ENCODE measurements at regions not wholly inside any gene's neighbourhood (a gene's known extent, or its start where the extent isn't known, plus 50 kb on each side); places are given as distances from the start of the nearest gene placed in this dataset.

GRCh38 chr2:62566847-62567246, 60.9 kb upstream of the TMEM17 start:
- TF ChIP-seq KLF17 (tag by site-specific recombination; IDR thresholded peaks at IDR 0.05): no peak
- no peak for TF ChIP-seq ZNF677 (tag by site-specific recombination; IDR thresholded peaks at IDR 0.05)
- TF ChIP-seq ZNF266 (tag by site-specific recombination; IDR thresholded peaks at IDR 0.05; ENCODE audit: low read depth): no peak
- no peak for TF ChIP-seq ZNF416 (tag by site-specific recombination; IDR thresholded peaks at IDR 0.05)
- TF ChIP-seq IKZF3 (tag by site-specific recombination; IDR thresholded peaks at IDR 0.05): no peak
- TF ChIP-seq ZNF639 (tag by site-specific recombination; IDR thresholded peaks at IDR 0.05): no peak
- TF ChIP-seq ZNF776 (tag by site-specific recombination; IDR thresholded peaks at IDR 0.05; ENCODE audit: borderline replicate concordance): no peak
- Histone ChIP-seq H3K4me3 (ENCODE audit: low read depth, low read length) (no peak overlapping the region), H3K4me1 (ENCODE audit: control insufficient read depth, insufficient read depth, low read length) (peaks cover 7% of the 10 kb centered on the region; the same call in 1 of the 2 replicates), H3K36me3 (ENCODE audit: control insufficient read depth in 2 of 2, insufficient read depth in 1 of 2, low read length in 2 of 2) (no peaks in the 10 kb centered on the region), H3K27ac (ENCODE audit: extremely low read depth, low read depth, low read length) (no peak overlapping the region), H3K9me3 (ENCODE audit: control insufficient read depth, insufficient read depth, low read depth, low read length) (no peaks in the 10 kb centered on the region)
- CTCF ChIA-PET: interaction anchor here (0.9 kb wide), 1 partner anchor 12 kb away, joined by 3 read pairs; no protein-coding TSS in a partner anchor
- POLR2A ChIA-PET: no interaction called here

- CTCF ChIA-PET: interaction anchor here (0.8 kb wide), 1 partner anchor 210 kb away, joined by 4 read pairs; no protein-coding TSS in a partner anchor
- no peaks in the 10 kb centered on the region for H3K36me3 ChIP-seq (ENCODE audit: control insufficient read depth in 2 of 2, insufficient read depth in 1 of 2, low read length in 2 of 2)
- H3K27ac ChIP-seq (ENCODE audit: extremely low read depth, low read depth, low read length): no peak overlapping the region
- H3K4me1 ChIP-seq (ENCODE audit: control insufficient read depth, insufficient read depth, low read length): peaks cover 7% of the 10 kb centered on the region; the same call in 1 of the 2 replicates
- H3K9me3 ChIP-seq (ENCODE audit: control insufficient read depth, insufficient read depth, low read depth, low read length): no peaks in the 10 kb centered on the region
- TF ChIP-seq OSR2 (tag by site-specific recombination; IDR thresholded peaks at IDR 0.05) (no peak), YY2 (tag by site-specific recombination; IDR thresholded peaks at IDR 0.05) (no peak), ZNF777 (tag by site-specific recombination; IDR thresholded peaks at IDR 0.05; ENCODE audit: borderline replicate concordance) (no peak), GLI4 (tag by site-specific recombination; IDR thresholded peaks at IDR 0.05) (no peak), ZNF366 (tag by site-specific recombination; conservative IDR thresholded peaks at IDR 0.05) (no peak), EGR2 (tag by site-specific recombination; IDR thresholded peaks at IDR 0.05; ENCODE audit: low read depth) (no peak), SETDB1 (IDR thresholded peaks at IDR 0.05; ENCODE audit: insufficient read length, low read length) (no peak)
- POLR2A ChIA-PET: no interaction called here
- H3K4me3 ChIP-seq (ENCODE audit: low read depth, low read length): no peak overlapping the region
Measured at GRCh38 chr2:62565309-62565908, 59.4 kb upstream of the TMEM17 start.

GRCh38 chr2:62564380-62565137, 58.6 kb upstream of the TMEM17 start:
- no peaks in the 10 kb centered on the region for H3K9me3 ChIP-seq (ENCODE audit: control insufficient read depth, insufficient read depth, low read depth, low read length)
- H3K4me3 ChIP-seq (ENCODE audit: low read depth, low read length): no peak overlapping the region
- H3K36me3 ChIP-seq (ENCODE audit: control insufficient read depth in 2 of 2, insufficient read depth in 1 of 2, low read length in 2 of 2): no peaks in the 10 kb centered on the region
- H3K27ac ChIP-seq (ENCODE audit: extremely low read depth, low read depth, low read length): no peak overlapping the region
- ChIA-PET CTCF (interaction anchor here (0.8 kb wide), 1 partner anchor 211 kb away, joined by 4 read pairs; no protein-coding TSS in a partner anchor), POLR2A (no interaction called here)
- TF ChIP-seq ZNF747 (tag by site-specific recombination; IDR thresholded peaks at IDR 0.05): no peak
- H3K4me1 ChIP-seq (ENCODE audit: control insufficient read depth, insufficient read depth, low read length): 0 out of 2 replicates have a peak, but pooled peaks cover 2% of the 10 kb centered on the region

- Histone ChIP-seq H3K27ac (ENCODE audit: extremely low read depth, low read depth, low read length) (no peak overlapping the region), H3K36me3 (ENCODE audit: control insufficient read depth in 2 of 2, insufficient read depth in 1 of 2, low read length in 2 of 2) (no peaks in the 10 kb centered on the region), H3K4me1 (ENCODE audit: control insufficient read depth, insufficient read depth, low read length) (no peaks in the 10 kb centered on the region), H3K4me3 (ENCODE audit: low read depth, low read length) (no peak overlapping the region), H3K9me3 (ENCODE audit: control insufficient read depth, insufficient read depth, low read depth, low read length) (no peaks in the 10 kb centered on the region)
- ChIA-PET CTCF (no interaction called here), POLR2A (no interaction called here)
- TF ChIP-seq ZNF292 (tag by site-specific recombination; IDR thresholded peaks at IDR 0.05; ENCODE audit: borderline replicate concordance, low read depth): no peak
- TF ChIP-seq ZNF354C (tag by site-specific recombination; IDR thresholded peaks at IDR 0.05; ENCODE audit: borderline replicate concordance, low read depth): no peak
- no peak for TF ChIP-seq ZNF140 (tag by site-specific recombination; IDR thresholded peaks at IDR 0.05)
- no peak for TF ChIP-seq ZNF791 (tag by site-specific recombination; IDR thresholded peaks at IDR 0.05)
- no peak for TF ChIP-seq ZNF48 (tag by site-specific recombination; IDR thresholded peaks at IDR 0.05)
- no peak for TF ChIP-seq YY1 (tag by site-specific recombination; IDR thresholded peaks at IDR 0.05)
- TF ChIP-seq ZNF335 (tag by site-specific recombination; conservative IDR thresholded peaks at IDR 0.05): no peak
- no peak for TF ChIP-seq ZNF155 (tag by site-specific recombination; IDR thresholded peaks at IDR 0.05)
- no peak for TF ChIP-seq TCF7L2 (IDR thresholded peaks at IDR 0.05; ENCODE audit: borderline replicate concordance, low read depth, low read length)
- TF ChIP-seq ZNF843 (tag by site-specific recombination; IDR thresholded peaks at IDR 0.05): no peak
- no peak for TF ChIP-seq ZNF157 (tag by site-specific recombination; IDR thresholded peaks at IDR 0.05)
- no peak for TF ChIP-seq SP3 (tag by site-specific recombination; IDR thresholded peaks at IDR 0.05)
- no peak for TF ChIP-seq HOXA7 (CRISPR knock-in tag; IDR thresholded peaks at IDR 0.05; ENCODE audit: borderline replicate concordance)
Measured at GRCh38 chr2:62561586-62561985, 55.6 kb upstream of the TMEM17 start.

All from HEK293 (cell line).